HCT116 (cell line): ENCODE measurements at regions not wholly inside any gene's neighbourhood (a gene's known extent, or its start where the extent isn't known, plus 50 kb on each side); places are given as distances from the start of the nearest gene placed in this dataset.

Experiments used
- ATAC-seq: fragments of 200-7000 bp; cut with Tn5 transposase; 2 replicates; pipeline ENCODE4 v1.9.1; 2020; ENCODE audit warnings: mild to moderate bottlenecking, moderate library complexity
- BruUV-seq: library from RNA; stranded (reverse); fragments of 400-500 nt; replicated peaks from 2 replicates; lab custom pipeline; 2021; lab: Mats Ljungman, UMichigan
- CTCF ChIA-PET: fragments of 300-600 bp; sonication (Branson Sonifier 250); formaldehyde crosslinking; loops from one replicate; lab custom pipeline; 2021; ENCODE audit warnings: antibody characterized with exemption; lab: Charles Lee
- POLR2A ChIA-PET: fragments of 300-600, 350-600 bp; sonication (Branson Sonifier 250); formaldehyde crosslinking; loops from one replicate; lab custom pipeline; 2021; ENCODE audit warnings: antibody characterized with exemption; lab: Charles Lee
- RAD21 ChIA-PET, 2 experiments: fragments of 300-600 bp; sonication (Branson Sonifier 250); formaldehyde crosslinking; loops; one replicate each; lab custom pipeline; 2023; ENCODE audit warnings: low total read pairs in 2 of 2; ENCODE audit not compliant: uncharacterized antibody in 2 of 2, unreplicated experiment in 2 of 2, low non-redundant PET in 1 of 2; lab: Charles Lee
- DNase-seq: peaks from one replicate; pipeline ENCODE4 v3.0.0-alpha.2; 2010; ENCODE audit warnings: low read depth, low spot score
- H2AFZ ChIP-seq: fragments of 200-600 bp; shearing (Covaris generic), sonication (generic); 2 replicates; pipeline ENCODE4 v1.6.1; 2017; ENCODE audit warnings: low read depth, mixed run types, mixed read lengths, antibody characterized with exemption, low read length; ENCODE audit not compliant: poor library complexity, severe bottlenecking
- H3K27ac ChIP-seq: 2 replicates; pipeline ENCODE4 v1.5.1; 2012; ENCODE audit warnings: low read depth, low read length
- H3K27me3 ChIP-seq: fragments of 200-600 bp; sonication (generic); 2 replicates; pipeline ENCODE4 v1.6.1; 2016; ENCODE audit warnings: mixed run types, low read length, mixed read lengths; ENCODE audit not compliant: insufficient read depth
- H3K36me3 ChIP-seq, 2 experiments: fragments of 200-500 bp in 1 of 2; fragments of 200-600 bp in 1 of 2; sonication (Bioruptor generic) in 1 of 2; sonication (generic) in 1 of 2; 2 replicates each; pipeline versions ENCODE4 v1.5.1 to v1.6.1; 2014 to 2016; ENCODE audit warnings: low read length in 2 of 2, inconsistent platforms in 1 of 2, mixed read lengths in 1 of 2, mixed run types in 1 of 2; ENCODE audit not compliant: insufficient read depth in 2 of 2, control insufficient read depth in 1 of 2
- H3K4me1 ChIP-seq, 2 experiments: fragments of 200-600 bp in 1 of 2; sonication (generic) in 1 of 2; 2 replicates each; pipeline versions ENCODE4 v1.5.1 to v1.6.1; 2012 to 2017; ENCODE audit warnings: low read length in 2 of 2, inconsistent platforms in 1 of 2, mild to moderate bottlenecking in 1 of 2, mixed read lengths in 1 of 2, mixed run types in 1 of 2, moderate library complexity in 1 of 2; ENCODE audit not compliant: insufficient read depth in 2 of 2, control insufficient read depth in 1 of 2
- H3K4me2 ChIP-seq: fragments of 200-600 bp; sonication (generic); 2 replicates; pipeline ENCODE4 v1.6.1; 2017; ENCODE audit warnings: mixed run types, low read length, mixed read lengths
- H3K4me3 ChIP-seq, 2 experiments: fragments of 200-600 bp in 1 of 2; sonication (generic) in 1 of 2; replicated peaks in 1 of 2; 2 replicates each; pipeline ENCODE4 v1.5.1; 2011 to 2016; ENCODE audit warnings: low read length in 2 of 2, control low read depth in 1 of 2, low read depth in 1 of 2, mild to moderate bottlenecking in 1 of 2, mixed read lengths in 1 of 2, mixed run types in 1 of 2
- H3K79me2 ChIP-seq: fragments of 200-600 bp; sonication (generic); 2 replicates; pipeline ENCODE4 v1.6.1; 2017; ENCODE audit warnings: mild to moderate bottlenecking, mixed run types, low read length, moderate library complexity, mixed read lengths; ENCODE audit not compliant: insufficient read depth
- H3K9ac ChIP-seq: fragments of 200-600 bp; sonication (generic); 2 replicates; pipeline ENCODE4 v1.6.1; 2016; ENCODE audit warnings: low read length, mixed read lengths
- H3K9me2 ChIP-seq: fragments of 200-600 bp; sonication (generic), shearing (Covaris generic); 2 replicates; pipeline ENCODE4 v1.6.1; 2017; ENCODE audit warnings: mixed run types, mild to moderate bottlenecking, moderate library complexity; ENCODE audit not compliant: insufficient read depth
- H3K9me3 ChIP-seq, 2 experiments: fragments of 200-500 bp in 1 of 2; fragments of 200-600 bp in 1 of 2; sonication (Bioruptor generic) in 1 of 2; sonication (generic) in 1 of 2; 2 replicates each; pipeline ENCODE4 v1.6.1; 2014 to 2017; ENCODE audit warnings: low read length in 2 of 2, mixed read lengths in 2 of 2, inconsistent platforms in 1 of 2, low read depth in 1 of 2, mild to moderate bottlenecking in 1 of 2, mixed run types in 1 of 2, moderate library complexity in 1 of 2; ENCODE audit not compliant: control insufficient read depth in 1 of 2, insufficient read depth in 1 of 2
- H4K20me1 ChIP-seq: fragments of 200-600 bp; sonication (generic), shearing (Covaris generic); 2 replicates; pipeline ENCODE4 v1.6.1; 2017; ENCODE audit warnings: mixed run types, mild to moderate bottlenecking, moderate library complexity; ENCODE audit not compliant: insufficient read depth
- ATF3 ChIP-seq: IDR thresholded peaks from 2 replicates; pipeline ENCODE4 v1.6.1; 2012
- CEBPB ChIP-seq: IDR thresholded peaks from 2 replicates; pipeline ENCODE4 v1.6.1; 2012; ENCODE audit warnings: low read depth
- ELF1 ChIP-seq: IDR thresholded peaks from 2 replicates; pipeline ENCODE4 v1.6.1; 2012; ENCODE audit warnings: low read depth, borderline replicate concordance
- MAX ChIP-seq: IDR thresholded peaks from 2 replicates; pipeline ENCODE4 v1.6.1; 2012
- POLR2AphosphoS5 ChIP-seq: IDR thresholded peaks from 2 replicates; pipeline ENCODE4 v1.6.1; 2011; ENCODE audit warnings: mild to moderate bottlenecking, low read depth, low read length, moderate library complexity
- RAD21 ChIP-seq: IDR thresholded peaks from 2 replicates; pipeline ENCODE4 v1.6.1; 2012; ENCODE audit warnings: low read depth, mild to moderate bottlenecking
- SP1 ChIP-seq: IDR thresholded peaks from 2 replicates; pipeline ENCODE4 v1.6.1; 2012; ENCODE audit warnings: low read depth
- YY1 ChIP-seq: IDR thresholded peaks from 2 replicates; pipeline ENCODE4 v1.6.1; 2011; ENCODE audit warnings: low read length, low read depth, moderate library complexity, mild to moderate bottlenecking; ENCODE audit not compliant: insufficient replicate concordance; ENCODE audit errors: extremely low read depth
- ZBTB33 ChIP-seq: IDR thresholded peaks from 2 replicates; pipeline ENCODE4 v1.6.1; 2011; ENCODE audit warnings: mild to moderate bottlenecking, low read length, moderate library complexity; ENCODE audit not compliant: insufficient replicate concordance; ENCODE audit errors: extremely low read depth
- ZFX ChIP-seq: fragments of 450-650 bp; IDR thresholded peaks from 2 replicates; pipeline ENCODE4 v1.6.1; 2017
- intact Hi-C: fragments of 100-400 bp; cut with micrococcal nuclease; formaldehyde crosslinking; loops from 2 replicates; pipeline ENCODE4 v1.10.0; 2022

- ChIA-PET POLR2A (no interaction called here), RAD21 (no interaction called here)
- H3K27me3 ChIP-seq: peaks cover 25% of the 10 kb centered on the region
Observed at GRCh38 chr20:40607927-40608326, 81.1 kb downstream of the MAFB start.

More at GRCh38 chr20:40607927-40608326, 81.1 kb downstream of the MAFB start:
- no peak for TF ChIP-seq ZFX
- TF ChIP-seq CEBPB: no peak
- no peak for TF ChIP-seq ATF3
- TF ChIP-seq RAD21: no peak
- no peak for TF ChIP-seq POLR2AphosphoS5
- no peak for TF ChIP-seq MAX
- no peak for TF ChIP-seq SP1
- TF ChIP-seq ZBTB33: no peak
- TF ChIP-seq ELF1: no peak
- TF ChIP-seq YY1: no peak
- TF ChIP-seq, all 23 proteins: peak for 0
- H3K9me3 ChIP-seq: no peaks in the 10 kb centered on the region
- H3K4me1 ChIP-seq: no peaks in the 10 kb centered on the region
- CTCF ChIA-PET: no interaction called here
- H2AFZ ChIP-seq: no peak overlapping the region
- no peaks in the 10 kb centered on the region for H3K9me2 ChIP-seq
- H4K20me1 ChIP-seq: no peaks in the 10 kb centered on the region
- ATAC-seq: no peak
- H3K4me3 ChIP-seq: no peak overlapping the region
- intact Hi-C loops: no loop called here
- DNase-seq: no peak
- H3K36me3 ChIP-seq: no peaks in the 10 kb centered on the region
- no TSS peak for BruUV-seq
- no peak overlapping the region for H3K4me2 ChIP-seq
- no peak overlapping the region for H3K27ac ChIP-seq
- H3K79me2 ChIP-seq: no peaks in the 10 kb centered on the region
- no peak overlapping the region for H3K9ac ChIP-seq
